ENCODE measurements at regions not wholly inside any gene's neighbourhood (a gene's known extent, or its start where the extent isn't known, plus 50 kb on each side); places are given as distances from the start of the nearest gene placed in this dataset.

DNA sequence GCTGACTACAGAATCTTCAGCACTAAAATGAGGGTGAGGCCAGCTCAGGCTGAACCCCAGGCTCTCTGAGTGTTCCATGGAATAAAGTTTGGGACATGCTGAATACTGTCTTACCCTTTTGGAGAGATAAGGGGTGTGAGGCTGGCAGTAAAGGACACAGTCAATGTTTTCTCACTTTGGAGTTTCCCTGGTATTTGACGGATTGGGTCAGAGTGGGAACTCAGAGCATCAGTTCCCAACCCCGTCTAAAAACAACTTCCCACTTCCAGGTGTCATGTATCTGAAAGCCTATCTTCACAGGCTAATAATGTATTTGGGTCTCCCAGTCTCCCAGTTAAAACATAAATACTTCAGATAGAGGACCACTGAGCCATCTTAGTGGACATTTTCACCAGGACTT is 180.7 kb downstream of the TLE3 start:
- TF ChIP-seq, protein P1, sequence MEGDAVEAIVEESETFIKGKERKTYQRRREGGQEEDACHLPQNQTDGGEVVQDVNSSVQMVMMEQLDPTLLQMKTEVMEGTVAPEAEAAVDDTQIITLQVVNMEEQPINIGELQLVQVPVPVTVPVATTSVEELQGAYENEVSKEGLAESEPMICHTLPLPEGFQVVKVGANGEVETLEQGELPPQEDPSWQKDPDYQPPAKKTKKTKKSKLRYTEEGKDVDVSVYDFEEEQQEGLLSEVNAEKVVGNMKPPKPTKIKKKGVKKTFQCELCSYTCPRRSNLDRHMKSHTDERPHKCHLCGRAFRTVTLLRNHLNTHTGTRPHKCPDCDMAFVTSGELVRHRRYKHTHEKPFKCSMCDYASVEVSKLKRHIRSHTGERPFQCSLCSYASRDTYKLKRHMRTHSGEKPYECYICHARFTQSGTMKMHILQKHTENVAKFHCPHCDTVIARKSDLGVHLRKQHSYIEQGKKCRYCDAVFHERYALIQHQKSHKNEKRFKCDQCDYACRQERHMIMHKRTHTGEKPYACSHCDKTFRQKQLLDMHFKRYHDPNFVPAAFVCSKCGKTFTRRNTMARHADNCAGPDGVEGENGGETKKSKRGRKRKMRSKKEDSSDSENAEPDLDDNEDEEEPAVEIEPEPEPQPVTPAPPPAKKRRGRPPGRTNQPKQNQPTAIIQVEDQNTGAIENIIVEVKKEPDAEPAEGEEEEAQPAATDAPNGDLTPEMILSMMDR (IDR thresholded peaks at IDR 0.05; ENCODE audit: low read depth, low read length, missing input control), result no peak
- TF ChIP-seq JUND (IDR thresholded peaks at IDR 0.05) (no peak), TAF1 (conservative IDR thresholded peaks at IDR 0.05) (no peak), SP1 (IDR thresholded peaks at IDR 0.05) (no peak), RAD21 (IDR thresholded peaks at IDR 0.05) (no peak), FOXA1 (IDR thresholded peaks at IDR 0.05) (no peak), GABPA (IDR thresholded peaks at IDR 0.05 in 1 of 2, conservative IDR thresholded peaks at IDR 0.05 in 1 of 2) (no peak)
- TF ChIP-seq, protein P2, sequence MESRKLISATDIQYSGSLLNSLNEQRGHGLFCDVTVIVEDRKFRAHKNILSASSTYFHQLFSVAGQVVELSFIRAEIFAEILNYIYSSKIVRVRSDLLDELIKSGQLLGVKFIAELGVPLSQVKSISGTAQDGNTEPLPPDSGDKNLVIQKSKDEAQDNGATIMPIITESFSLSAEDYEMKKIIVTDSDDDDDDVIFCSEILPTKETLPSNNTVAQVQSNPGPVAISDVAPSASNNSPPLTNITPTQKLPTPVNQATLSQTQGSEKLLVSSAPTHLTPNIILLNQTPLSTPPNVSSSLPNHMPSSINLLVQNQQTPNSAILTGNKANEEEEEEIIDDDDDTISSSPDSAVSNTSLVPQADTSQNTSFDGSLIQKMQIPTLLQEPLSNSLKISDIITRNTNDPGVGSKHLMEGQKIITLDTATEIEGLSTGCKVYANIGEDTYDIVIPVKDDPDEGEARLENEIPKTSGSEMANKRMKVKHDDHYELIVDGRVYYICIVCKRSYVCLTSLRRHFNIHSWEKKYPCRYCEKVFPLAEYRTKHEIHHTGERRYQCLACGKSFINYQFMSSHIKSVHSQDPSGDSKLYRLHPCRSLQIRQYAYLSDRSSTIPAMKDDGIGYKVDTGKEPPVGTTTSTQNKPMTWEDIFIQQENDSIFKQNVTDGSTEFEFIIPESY (IDR thresholded peaks at IDR 0.05), result no peak
- TF ChIP-seq, protein P3, sequence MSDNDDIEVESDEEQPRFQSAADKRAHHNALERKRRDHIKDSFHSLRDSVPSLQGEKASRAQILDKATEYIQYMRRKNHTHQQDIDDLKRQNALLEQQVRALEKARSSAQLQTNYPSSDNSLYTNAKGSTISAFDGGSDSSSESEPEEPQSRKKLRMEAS (IDR thresholded peaks at IDR 0.05), result no peak
- TF ChIP-seq, protein P4, sequence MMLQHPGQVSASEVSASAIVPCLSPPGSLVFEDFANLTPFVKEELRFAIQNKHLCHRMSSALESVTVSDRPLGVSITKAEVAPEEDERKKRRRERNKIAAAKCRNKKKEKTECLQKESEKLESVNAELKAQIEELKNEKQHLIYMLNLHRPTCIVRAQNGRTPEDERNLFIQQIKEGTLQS (IDR thresholded peaks at IDR 0.05), result no peak

Data from liver (tissue), 3 donors.